ENCODE measurements at regions not wholly inside any gene's neighbourhood (a gene's known extent, or its start where the extent isn't known, plus 50 kb on each side); places are given as distances from the start of the nearest gene placed in this dataset.

DNA sequence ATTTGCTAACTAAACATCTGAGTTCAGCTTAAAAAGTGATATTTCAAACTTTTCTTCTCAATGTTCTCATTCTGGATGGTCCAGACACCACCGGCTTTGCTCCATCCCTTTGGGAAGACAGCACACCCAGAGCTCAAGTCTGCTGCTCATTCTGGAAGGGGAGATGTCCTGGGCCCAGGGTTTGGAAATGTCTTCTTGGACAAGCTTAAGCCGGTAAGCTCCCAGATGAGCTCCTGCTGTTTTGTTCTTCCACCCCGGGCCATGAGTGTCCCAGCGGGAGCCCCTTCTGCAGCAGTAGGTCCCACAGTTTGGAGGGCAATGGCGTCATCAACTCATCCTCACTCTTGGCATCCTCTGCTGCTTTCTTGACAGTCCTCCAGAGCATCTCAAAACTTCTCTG lies 105.2 kb downstream of the TMEM100 start:
- TF ChIP-seq, protein P1, sequence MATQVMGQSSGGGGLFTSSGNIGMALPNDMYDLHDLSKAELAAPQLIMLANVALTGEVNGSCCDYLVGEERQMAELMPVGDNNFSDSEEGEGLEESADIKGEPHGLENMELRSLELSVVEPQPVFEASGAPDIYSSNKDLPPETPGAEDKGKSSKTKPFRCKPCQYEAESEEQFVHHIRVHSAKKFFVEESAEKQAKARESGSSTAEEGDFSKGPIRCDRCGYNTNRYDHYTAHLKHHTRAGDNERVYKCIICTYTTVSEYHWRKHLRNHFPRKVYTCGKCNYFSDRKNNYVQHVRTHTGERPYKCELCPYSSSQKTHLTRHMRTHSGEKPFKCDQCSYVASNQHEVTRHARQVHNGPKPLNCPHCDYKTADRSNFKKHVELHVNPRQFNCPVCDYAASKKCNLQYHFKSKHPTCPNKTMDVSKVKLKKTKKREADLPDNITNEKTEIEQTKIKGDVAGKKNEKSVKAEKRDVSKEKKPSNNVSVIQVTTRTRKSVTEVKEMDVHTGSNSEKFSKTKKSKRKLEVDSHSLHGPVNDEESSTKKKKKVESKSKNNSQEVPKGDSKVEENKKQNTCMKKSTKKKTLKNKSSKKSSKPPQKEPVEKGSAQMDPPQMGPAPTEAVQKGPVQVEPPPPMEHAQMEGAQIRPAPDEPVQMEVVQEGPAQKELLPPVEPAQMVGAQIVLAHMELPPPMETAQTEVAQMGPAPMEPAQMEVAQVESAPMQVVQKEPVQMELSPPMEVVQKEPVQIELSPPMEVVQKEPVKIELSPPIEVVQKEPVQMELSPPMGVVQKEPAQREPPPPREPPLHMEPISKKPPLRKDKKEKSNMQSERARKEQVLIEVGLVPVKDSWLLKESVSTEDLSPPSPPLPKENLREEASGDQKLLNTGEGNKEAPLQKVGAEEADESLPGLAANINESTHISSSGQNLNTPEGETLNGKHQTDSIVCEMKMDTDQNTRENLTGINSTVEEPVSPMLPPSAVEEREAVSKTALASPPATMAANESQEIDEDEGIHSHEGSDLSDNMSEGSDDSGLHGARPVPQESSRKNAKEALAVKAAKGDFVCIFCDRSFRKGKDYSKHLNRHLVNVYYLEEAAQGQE (IDR thresholded peaks at IDR 0.05; ENCODE audit: low read depth) = no peak
- no peak for TF ChIP-seq RAD21 (IDR thresholded peaks at IDR 0.05; ENCODE audit: low read depth)
- TF ChIP-seq YY1 (IDR thresholded peaks at IDR 0.05; ENCODE audit: low read depth) = no peak
- no peak for TF ChIP-seq ZBTB7A (IDR thresholded peaks at IDR 0.05; ENCODE audit: low read depth)
- no peak for TF ChIP-seq TAF1 (IDR thresholded peaks at IDR 0.05; ENCODE audit: low read depth)
- TF ChIP-seq, protein P2, sequence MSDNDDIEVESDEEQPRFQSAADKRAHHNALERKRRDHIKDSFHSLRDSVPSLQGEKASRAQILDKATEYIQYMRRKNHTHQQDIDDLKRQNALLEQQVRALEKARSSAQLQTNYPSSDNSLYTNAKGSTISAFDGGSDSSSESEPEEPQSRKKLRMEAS (IDR thresholded peaks at IDR 0.05) = no peak
- TF ChIP-seq EP300 (IDR thresholded peaks at IDR 0.05; ENCODE audit: borderline replicate concordance) = no peak
- TF ChIP-seq CEBPB (IDR thresholded peaks at IDR 0.05) = no peak
- TF ChIP-seq CREB1 (IDR thresholded peaks at IDR 0.05; ENCODE audit: low read depth) = no peak
- no peak for TF ChIP-seq TEAD4 (IDR thresholded peaks at IDR 0.05)
- TF ChIP-seq TCF12 (IDR thresholded peaks at IDR 0.05; ENCODE audit: low read depth) = no peak

Data from Ishikawa (cell line).